ENCODE measurements at regions not wholly inside any gene's neighbourhood (a gene's known extent, or its start where the extent isn't known, plus 50 kb on each side); places are given as distances from the start of the nearest gene placed in this dataset.

DNA sequence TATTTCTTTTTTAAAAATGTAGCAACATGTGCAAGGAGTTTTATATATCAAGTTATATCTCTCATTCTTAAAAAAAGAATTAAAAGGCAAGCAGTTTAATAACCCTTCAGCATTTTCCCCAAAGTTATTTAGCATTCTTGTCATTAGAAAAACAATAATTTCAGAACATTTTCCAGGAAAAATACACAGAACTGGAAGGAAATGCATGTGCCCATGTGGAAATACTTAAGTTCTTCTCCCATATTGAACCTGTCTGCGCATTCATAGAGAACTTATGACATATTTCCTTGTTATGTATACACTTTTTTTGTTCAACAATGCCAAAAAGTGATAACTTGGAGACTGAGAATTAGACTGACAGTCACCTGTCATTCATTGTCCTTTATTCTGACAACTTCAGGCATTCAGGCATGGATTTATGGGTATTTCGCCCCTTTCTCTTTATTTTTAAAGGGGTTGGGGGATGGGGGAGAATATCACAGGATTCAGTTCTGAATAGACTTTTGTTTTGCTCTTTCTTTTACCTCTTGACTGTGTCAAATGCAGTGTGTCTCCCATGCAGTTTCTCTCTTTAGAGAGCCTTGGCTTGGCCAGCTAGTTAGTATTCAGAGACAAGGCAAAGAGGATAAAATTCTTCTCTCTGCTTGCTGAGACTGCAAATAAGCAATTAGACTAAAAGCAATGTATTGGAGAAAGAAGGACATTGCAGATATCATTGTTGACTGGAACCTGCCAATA, 701.0 kb downstream of the NR2F1-AS1 start:
- in situ Hi-C loops (cut with MboI), result no loop called here
- 0% methylated on average over 2 of the region's 2 CpGs for WGBS (ENCODE audit: insufficient coverage, insufficient replicate concordance, low lambda C conversion rate, missing lambda C conversion rate)

More for the DNA sequence above, 701.0 kb downstream of the NR2F1-AS1 start:
- Histone ChIP-seq H3K4me1 (ENCODE audit: control insufficient read depth, insufficient read depth, low read length) (no peaks in the 10 kb centered on the region), H3K36me3 (ENCODE audit: control insufficient read depth in 2 of 2, insufficient read depth in 2 of 2, low read length in 1 of 2) (no peaks in the 10 kb centered on the region), H4K20me1 (ENCODE audit: control insufficient read depth, insufficient read depth) (no peaks in the 10 kb centered on the region), H3K79me2 (ENCODE audit: control insufficient read depth, insufficient read depth, low read length) (no peaks in the 10 kb centered on the region), H3K27ac (ENCODE audit: control insufficient read depth, insufficient read depth) (no peak overlapping the region), H2AFZ (ENCODE audit: control insufficient read depth, low read depth, low read length) (no peak overlapping the region), H3K9ac (ENCODE audit: control insufficient read depth, insufficient read depth, low read length) (no peak overlapping the region), H3K9me3 (replicated peaks; ENCODE audit: control insufficient read depth, insufficient read depth, low read length) (no peaks in the 10 kb centered on the region; the same call in 2 of the 3 replicates), H3K27me3 (replicated peaks in 1 of 2; ENCODE audit: control insufficient read depth in 2 of 2, insufficient read depth in 2 of 2, low read length in 1 of 2) (no peaks in the 10 kb centered on the region), H3K4me3 (no peak overlapping the region), H3K4me2 (ENCODE audit: control insufficient read depth, insufficient read depth) (no peak overlapping the region)
- intact Hi-C loops (cut with micrococcal nuclease; ENCODE audit: unreplicated experiment), result no loop called here
- no peak for FAIRE-seq
- no peak for DNase-seq (ENCODE audit: low read depth, low spot score)
- BruUV-seq (replicated peaks), result no TSS peak
- ChIA-PET CTCF (no interaction called here), RAD21 (ENCODE audit: unreplicated experiment) (no interaction called here), SMC1A (ENCODE audit: uncharacterized antibody, unreplicated experiment) (no interaction called here), POLR2A (no interaction called here)
- ATAC-seq, result no peak
- TF ChIP-seq ASH2L (IDR thresholded peaks at IDR 0.05; ENCODE audit: borderline replicate concordance, low read depth), result no peak
- TF ChIP-seq STAT3 (IDR thresholded peaks at IDR 0.05; ENCODE audit: low read depth, low read length), result no peak
- TF ChIP-seq SKIL (IDR thresholded peaks at IDR 0.05; ENCODE audit: low read depth, poor library complexity, severe bottlenecking), result no peak
- TF ChIP-seq ZNF274 (IDR thresholded peaks at IDR 0.05; ENCODE audit: insufficient read depth, insufficient read length), result no peak
- TF ChIP-seq CBX5 (IDR thresholded peaks at IDR 0.05; ENCODE audit: low read depth), result no peak
- TF ChIP-seq TCF3 (IDR thresholded peaks at IDR 0.05; ENCODE audit: borderline replicate concordance, insufficient read depth, low read depth, low read length), result no peak

Data from GM12878 (cell line).